GM23338 (cell line): ENCODE measurements at regions not wholly inside any gene's neighbourhood (a gene's known extent, or its start where the extent isn't known, plus 50 kb on each side); places are given as distances from the start of the nearest gene placed in this dataset.

Experiments used
- CREB1 ChIP-seq: fragments of 250-450 bp; sonication (Bioruptor Pico); IDR thresholded peaks from 2 replicates; pipeline ENCODE4 v1.5.0; 2020; ENCODE audit warnings: low read depth, mild to moderate bottlenecking, moderate library complexity
- EZH2 ChIP-seq: fragments of 200-600 bp; sonication (generic); IDR thresholded peaks from one replicate; pipeline ENCODE4 v1.8.0; 2017; ENCODE audit warnings: antibody characterized with exemption, mild to moderate bottlenecking, low read depth; ENCODE audit not compliant: unreplicated experiment
- EZH2phosphoT487 ChIP-seq: fragments of 200-600 bp; sonication (generic); IDR thresholded peaks from one replicate; pipeline ENCODE4 v1.8.1; 2018; ENCODE audit warnings: antibody characterized with exemption; ENCODE audit not compliant: unreplicated experiment
- JUNB ChIP-seq: IDR thresholded peaks from one replicate; pipeline ENCODE4 v1.6.1; 2016; ENCODE audit warnings: antibody characterized with exemption; ENCODE audit not compliant: unreplicated experiment
- POLR2AphosphoS5 ChIP-seq: IDR thresholded peaks from 2 replicates; pipeline ENCODE4 v1.6.1; 2016; ENCODE audit warnings: antibody characterized with exemption, low read depth
- STAT1 ChIP-seq: IDR thresholded peaks from one replicate; pipeline ENCODE4 v1.6.1; 2016; ENCODE audit warnings: antibody characterized with exemption; ENCODE audit not compliant: unreplicated experiment
- ZNF114 ChIP-seq: fragments of 250-450 bp; sonication (Bioruptor Pico); IDR thresholded peaks from 2 replicates; pipeline ENCODE4 v1.5.0; 2020; ENCODE audit warnings: mild to moderate bottlenecking, moderate library complexity
- ZNF331 ChIP-seq: fragments of 250-450 bp; sonication (Bioruptor Pico); IDR thresholded peaks from 2 replicates; pipeline ENCODE4 v1.5.0; 2020; ENCODE audit warnings: low read depth, mild to moderate bottlenecking, moderate library complexity
- TF ChIP-seq, protein P1 (sequence below), 2 experiments: fragments of 200-600 bp in 1 of 2; sonication (generic) in 1 of 2; conservative IDR thresholded peaks; 2 replicates each; pipeline versions ENCODE4 v1.5.1 to v1.6.1; 2016 to 2017; ENCODE audit warnings: antibody characterized with exemption in 2 of 2, low read depth in 2 of 2, mild to moderate bottlenecking in 2 of 2, moderate library complexity in 1 of 2
- TF ChIP-seq, protein P2 (sequence below): fragments of 250-450 bp; sonication (Bioruptor Pico); IDR thresholded peaks from 2 replicates; pipeline ENCODE4 v1.5.0; 2020; ENCODE audit warnings: mild to moderate bottlenecking, moderate library complexity
- TF ChIP-seq, protein P3 (sequence below): IDR thresholded peaks from one replicate; pipeline ENCODE4 v1.6.1; 2018; ENCODE audit warnings: antibody characterized with exemption; ENCODE audit not compliant: unreplicated experiment
- TF ChIP-seq, protein P4 (sequence below): IDR thresholded peaks from 2 replicates; pipeline ENCODE4 v1.6.1; 2016; ENCODE audit warnings: antibody characterized with exemption

DNA sequence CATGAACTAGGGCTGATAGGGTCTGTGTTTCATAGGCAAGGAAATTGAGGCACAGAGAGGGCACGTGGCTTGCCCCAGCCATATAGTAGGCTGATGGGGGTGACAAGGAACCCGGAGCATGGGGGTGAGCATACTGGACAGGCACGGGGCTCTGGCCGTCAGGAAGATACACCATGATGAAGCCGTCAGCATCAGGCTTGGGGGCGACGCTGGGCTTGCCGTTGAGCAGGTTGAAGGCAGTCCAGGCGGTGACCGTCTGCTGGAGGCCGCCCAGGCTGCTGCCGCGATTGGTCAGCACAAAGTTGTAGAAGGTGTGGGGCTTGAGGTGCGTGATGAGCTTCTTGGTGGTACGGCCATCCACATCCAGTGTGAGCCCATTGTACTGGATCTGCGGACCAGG, 119.7 kb downstream of the PTPRS start:
- TF ChIP-seq, protein P1, sequence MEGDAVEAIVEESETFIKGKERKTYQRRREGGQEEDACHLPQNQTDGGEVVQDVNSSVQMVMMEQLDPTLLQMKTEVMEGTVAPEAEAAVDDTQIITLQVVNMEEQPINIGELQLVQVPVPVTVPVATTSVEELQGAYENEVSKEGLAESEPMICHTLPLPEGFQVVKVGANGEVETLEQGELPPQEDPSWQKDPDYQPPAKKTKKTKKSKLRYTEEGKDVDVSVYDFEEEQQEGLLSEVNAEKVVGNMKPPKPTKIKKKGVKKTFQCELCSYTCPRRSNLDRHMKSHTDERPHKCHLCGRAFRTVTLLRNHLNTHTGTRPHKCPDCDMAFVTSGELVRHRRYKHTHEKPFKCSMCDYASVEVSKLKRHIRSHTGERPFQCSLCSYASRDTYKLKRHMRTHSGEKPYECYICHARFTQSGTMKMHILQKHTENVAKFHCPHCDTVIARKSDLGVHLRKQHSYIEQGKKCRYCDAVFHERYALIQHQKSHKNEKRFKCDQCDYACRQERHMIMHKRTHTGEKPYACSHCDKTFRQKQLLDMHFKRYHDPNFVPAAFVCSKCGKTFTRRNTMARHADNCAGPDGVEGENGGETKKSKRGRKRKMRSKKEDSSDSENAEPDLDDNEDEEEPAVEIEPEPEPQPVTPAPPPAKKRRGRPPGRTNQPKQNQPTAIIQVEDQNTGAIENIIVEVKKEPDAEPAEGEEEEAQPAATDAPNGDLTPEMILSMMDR (conservative IDR thresholded peaks at IDR 0.05; ENCODE audit: low read depth in 2 of 2) = no peak
- no peak for TF ChIP-seq EZH2
- TF ChIP-seq POLR2AphosphoS5 = no peak
- TF ChIP-seq, protein P2, sequence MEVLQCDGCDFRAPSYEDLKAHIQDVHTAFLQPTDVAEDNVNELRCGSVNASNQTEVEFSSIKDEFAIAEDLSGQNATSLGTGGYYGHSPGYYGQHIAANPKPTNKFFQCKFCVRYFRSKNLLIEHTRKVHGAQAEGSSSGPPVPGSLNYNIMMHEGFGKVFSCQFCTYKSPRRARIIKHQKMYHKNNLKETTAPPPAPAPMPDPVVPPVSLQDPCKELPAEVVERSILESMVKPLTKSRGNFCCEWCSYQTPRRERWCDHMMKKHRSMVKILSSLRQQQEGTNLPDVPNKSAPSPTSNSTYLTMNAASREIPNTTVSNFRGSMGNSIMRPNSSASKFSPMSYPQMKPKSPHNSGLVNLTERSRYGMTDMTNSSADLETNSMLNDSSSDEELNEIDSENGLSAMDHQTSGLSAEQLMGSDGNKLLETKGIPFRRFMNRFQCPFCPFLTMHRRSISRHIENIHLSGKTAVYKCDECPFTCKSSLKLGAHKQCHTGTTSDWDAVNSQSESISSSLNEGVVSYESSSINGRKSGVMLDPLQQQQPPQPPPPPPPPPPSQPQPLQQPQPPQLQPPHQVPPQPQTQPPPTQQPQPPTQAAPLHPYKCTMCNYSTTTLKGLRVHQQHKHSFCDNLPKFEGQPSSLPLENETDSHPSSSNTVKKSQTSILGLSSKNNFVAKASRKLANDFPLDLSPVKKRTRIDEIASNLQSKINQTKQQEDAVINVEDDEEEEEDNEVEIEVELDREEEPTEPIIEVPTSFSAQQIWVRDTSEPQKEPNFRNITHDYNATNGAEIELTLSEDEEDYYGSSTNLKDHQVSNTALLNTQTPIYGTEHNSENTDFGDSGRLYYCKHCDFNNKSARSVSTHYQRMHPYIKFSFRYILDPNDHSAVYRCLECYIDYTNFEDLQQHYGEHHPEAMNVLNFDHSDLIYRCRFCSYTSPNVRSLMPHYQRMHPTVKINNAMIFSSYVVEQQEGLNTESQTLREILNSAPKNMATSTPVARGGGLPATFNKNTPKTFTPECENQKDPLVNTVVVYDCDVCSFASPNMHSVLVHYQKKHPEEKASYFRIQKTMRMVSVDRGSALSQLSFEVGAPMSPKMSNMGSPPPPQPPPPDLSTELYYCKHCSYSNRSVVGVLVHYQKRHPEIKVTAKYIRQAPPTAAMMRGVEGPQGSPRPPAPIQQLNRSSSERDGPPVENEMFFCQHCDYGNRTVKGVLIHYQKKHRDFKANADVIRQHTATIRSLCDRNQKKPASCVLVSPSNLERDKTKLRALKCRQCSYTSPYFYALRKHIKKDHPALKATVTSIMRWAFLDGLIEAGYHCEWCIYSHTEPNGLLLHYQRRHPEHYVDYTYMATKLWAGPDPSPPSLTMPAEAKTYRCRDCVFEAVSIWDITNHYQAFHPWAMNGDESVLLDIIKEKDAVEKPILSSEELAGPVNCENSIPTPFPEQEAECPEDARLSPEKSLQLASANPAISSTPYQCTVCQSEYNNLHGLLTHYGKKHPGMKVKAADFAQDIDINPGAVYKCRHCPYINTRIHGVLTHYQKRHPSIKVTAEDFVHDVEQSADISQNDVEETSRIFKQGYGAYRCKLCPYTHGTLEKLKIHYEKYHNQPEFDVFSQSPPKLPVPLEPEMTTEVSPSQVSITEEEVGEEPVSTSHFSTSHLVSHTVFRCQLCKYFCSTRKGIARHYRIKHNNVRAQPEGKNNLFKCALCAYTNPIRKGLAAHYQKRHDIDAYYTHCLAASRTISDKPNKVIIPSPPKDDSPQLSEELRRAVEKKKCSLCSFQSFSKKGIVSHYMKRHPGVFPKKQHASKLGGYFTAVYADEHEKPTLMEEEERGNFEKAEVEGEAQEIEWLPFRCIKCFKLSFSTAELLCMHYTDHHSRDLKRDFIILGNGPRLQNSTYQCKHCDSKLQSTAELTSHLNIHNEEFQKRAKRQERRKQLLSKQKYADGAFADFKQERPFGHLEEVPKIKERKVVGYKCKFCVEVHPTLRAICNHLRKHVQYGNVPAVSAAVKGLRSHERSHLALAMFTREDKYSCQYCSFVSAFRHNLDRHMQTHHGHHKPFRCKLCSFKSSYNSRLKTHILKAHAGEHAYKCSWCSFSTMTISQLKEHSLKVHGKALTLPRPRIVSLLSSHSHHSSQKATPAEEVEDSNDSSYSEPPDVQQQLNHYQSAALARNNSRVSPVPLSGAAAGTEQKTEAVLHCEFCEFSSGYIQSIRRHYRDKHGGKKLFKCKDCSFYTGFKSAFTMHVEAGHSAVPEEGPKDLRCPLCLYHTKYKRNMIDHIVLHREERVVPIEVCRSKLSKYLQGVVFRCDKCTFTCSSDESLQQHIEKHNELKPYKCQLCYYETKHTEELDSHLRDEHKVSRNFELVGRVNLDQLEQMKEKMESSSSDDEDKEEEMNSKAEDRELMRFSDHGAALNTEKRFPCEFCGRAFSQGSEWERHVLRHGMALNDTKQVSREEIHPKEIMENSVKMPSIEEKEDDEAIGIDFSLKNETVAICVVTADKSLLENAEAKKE (CRISPR knock-in tag) = no peak
- TF ChIP-seq EZH2phosphoT487 = no peak
- TF ChIP-seq, protein P3, sequence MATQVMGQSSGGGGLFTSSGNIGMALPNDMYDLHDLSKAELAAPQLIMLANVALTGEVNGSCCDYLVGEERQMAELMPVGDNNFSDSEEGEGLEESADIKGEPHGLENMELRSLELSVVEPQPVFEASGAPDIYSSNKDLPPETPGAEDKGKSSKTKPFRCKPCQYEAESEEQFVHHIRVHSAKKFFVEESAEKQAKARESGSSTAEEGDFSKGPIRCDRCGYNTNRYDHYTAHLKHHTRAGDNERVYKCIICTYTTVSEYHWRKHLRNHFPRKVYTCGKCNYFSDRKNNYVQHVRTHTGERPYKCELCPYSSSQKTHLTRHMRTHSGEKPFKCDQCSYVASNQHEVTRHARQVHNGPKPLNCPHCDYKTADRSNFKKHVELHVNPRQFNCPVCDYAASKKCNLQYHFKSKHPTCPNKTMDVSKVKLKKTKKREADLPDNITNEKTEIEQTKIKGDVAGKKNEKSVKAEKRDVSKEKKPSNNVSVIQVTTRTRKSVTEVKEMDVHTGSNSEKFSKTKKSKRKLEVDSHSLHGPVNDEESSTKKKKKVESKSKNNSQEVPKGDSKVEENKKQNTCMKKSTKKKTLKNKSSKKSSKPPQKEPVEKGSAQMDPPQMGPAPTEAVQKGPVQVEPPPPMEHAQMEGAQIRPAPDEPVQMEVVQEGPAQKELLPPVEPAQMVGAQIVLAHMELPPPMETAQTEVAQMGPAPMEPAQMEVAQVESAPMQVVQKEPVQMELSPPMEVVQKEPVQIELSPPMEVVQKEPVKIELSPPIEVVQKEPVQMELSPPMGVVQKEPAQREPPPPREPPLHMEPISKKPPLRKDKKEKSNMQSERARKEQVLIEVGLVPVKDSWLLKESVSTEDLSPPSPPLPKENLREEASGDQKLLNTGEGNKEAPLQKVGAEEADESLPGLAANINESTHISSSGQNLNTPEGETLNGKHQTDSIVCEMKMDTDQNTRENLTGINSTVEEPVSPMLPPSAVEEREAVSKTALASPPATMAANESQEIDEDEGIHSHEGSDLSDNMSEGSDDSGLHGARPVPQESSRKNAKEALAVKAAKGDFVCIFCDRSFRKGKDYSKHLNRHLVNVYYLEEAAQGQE = no peak
- TF ChIP-seq CREB1 = no peak
- TF ChIP-seq JUNB = no peak
- TF ChIP-seq, protein P4, sequence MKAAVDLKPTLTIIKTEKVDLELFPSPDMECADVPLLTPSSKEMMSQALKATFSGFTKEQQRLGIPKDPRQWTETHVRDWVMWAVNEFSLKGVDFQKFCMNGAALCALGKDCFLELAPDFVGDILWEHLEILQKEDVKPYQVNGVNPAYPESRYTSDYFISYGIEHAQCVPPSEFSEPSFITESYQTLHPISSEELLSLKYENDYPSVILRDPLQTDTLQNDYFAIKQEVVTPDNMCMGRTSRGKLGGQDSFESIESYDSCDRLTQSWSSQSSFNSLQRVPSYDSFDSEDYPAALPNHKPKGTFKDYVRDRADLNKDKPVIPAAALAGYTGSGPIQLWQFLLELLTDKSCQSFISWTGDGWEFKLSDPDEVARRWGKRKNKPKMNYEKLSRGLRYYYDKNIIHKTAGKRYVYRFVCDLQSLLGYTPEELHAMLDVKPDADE = no peak
- TF ChIP-seq STAT1 = no peak
- TF ChIP-seq ZNF114 (CRISPR knock-in tag) = no peak
- TF ChIP-seq ZNF331 (CRISPR knock-in tag) = no peak
